Neural progenitor cell (in vitro differentiated cells): ENCODE measurements at regions not wholly inside any gene's neighbourhood (a gene's known extent, or its start where the extent isn't known, plus 50 kb on each side); places are given as distances from the start of the nearest gene placed in this dataset.

Experiments used
- CTCF ChIP-seq: fragments of 200-600 bp; sonication (generic); IDR thresholded peaks from 2 replicates; pipeline ENCODE4 v1.5.1; 2017; ENCODE audit warnings: antibody characterized with exemption, mild to moderate bottlenecking
- EZH2 ChIP-seq: fragments of 200-600 bp; sonication (generic); IDR thresholded peaks from 2 replicates; pipeline ENCODE4 v1.6.1; 2017; ENCODE audit warnings: antibody characterized with exemption, mild to moderate bottlenecking, moderate library complexity
- EZH2phosphoT487 ChIP-seq: fragments of 200-600 bp; sonication (generic); IDR thresholded peaks from 2 replicates; pipeline ENCODE4 v1.6.1; 2017; ENCODE audit warnings: antibody characterized with exemption

GRCh38 chr6:103677290-103677689, 1182.4 kb downstream of the HACE1 start:
- TF ChIP-seq EZH2 (no peak), CTCF (no peak), EZH2phosphoT487 (no peak)
